NCI-H2196 (cell line): ENCODE measurements at regions not wholly inside any gene's neighbourhood (a gene's known extent, or its start where the extent isn't known, plus 50 kb on each side); places are given as distances from the start of the nearest gene placed in this dataset.
"Not testable (repeated sequence)": the region's sequence is repeated elsewhere in the genome, so short reads cannot be mapped to it uniquely, and the experiment has no call there.

Source experiments
- DNase-seq: peaks from one replicate; lab custom pipeline; 2025; ENCODE audit not compliant: unreplicated experiment; lab: John Stamatoyannopoulos, UW

DNA sequence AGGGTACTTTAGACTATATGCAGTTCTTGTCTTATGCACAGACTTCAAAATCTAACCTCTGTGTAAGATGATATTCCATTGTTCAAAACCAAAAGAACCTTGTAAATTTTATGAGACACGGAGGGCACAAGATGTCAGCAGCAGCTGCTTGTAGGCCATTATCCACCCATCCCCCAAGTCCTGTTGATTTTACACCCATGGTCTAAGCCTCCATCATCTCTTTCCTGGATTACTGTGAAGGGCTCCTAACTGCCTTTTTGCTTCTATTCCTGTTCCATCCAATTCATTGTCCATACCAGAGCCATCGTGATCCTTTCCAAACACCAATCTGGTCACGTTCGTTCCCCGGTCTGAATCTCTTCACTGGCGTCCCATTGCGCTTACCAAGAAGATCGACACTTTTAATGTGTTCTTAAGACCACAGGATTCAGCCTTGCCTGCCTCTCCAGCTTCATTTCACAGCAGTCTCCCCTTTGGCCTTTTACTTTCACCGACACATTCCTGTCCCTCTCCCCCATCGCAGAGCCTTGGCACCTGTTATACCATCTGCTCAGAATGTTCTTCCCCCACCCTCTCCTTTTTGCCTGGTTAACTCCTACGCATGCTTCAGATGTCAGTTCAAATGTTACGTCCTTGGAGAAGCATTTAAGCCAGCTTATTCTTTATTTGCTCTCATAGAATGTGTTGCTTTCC is 107.3 kb upstream of the POU3F1 start:
- DNase-seq: no peak

DNA sequence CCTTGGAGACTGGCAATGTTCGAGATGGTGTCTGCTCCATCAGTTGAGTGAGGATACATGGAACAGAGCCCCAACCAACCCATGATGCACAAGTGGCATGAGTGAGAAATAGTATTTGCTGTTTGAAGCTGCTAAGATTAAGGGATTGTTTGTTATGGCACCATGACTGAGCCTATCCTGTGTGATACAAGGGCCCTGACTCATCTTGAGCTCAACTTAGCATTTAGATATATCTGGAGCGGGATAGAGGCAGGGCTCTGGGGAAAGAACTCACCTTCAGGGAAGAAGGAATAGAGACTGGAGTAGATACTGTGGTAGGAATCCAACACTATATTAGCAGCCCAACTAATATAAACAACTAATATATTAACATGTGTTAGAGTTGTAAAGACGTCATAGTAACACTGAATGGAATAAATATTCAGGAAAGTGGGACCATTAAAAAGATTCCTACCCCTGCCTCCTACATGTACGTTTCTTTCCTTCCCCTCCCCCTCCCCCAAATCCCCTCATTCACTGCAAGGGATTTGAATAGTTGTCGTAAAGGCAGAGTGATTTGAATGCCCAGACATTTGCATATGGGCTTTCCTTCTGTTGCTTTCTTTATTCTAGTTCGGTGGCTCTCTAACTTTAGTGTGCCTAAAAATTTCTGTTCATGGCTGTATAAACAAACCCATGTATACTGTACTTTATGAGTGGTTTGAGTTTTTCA is 106.6 kb upstream of the POU3F1 start:
- DNase-seq: no peak

- DNase-seq: no peak
Measured at GRCh38 chr1:38152351-38153065, 105.9 kb upstream of the POU3F1 start.

DNA sequence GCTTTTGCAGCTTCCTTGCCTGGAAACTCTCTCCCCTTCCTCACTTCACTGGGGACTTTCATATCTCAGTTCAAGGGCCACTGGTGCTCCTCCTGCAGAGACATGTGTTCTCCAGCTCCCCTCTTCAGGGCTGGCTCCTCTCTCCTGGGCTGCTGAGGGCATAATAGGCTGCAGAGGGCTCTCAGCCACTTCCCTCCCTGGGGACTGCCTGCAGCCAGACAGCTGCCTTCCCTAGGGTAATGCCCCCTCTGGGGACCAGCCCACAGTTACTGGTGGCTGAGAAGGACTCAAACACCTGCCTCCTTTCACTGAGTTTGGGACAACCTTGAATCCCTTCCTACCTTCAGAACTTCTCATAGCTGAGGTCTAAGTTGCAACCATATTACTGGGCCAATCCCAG is 104.8 kb upstream of the POU3F1 start:
- DNase-seq: no peak

DNA sequence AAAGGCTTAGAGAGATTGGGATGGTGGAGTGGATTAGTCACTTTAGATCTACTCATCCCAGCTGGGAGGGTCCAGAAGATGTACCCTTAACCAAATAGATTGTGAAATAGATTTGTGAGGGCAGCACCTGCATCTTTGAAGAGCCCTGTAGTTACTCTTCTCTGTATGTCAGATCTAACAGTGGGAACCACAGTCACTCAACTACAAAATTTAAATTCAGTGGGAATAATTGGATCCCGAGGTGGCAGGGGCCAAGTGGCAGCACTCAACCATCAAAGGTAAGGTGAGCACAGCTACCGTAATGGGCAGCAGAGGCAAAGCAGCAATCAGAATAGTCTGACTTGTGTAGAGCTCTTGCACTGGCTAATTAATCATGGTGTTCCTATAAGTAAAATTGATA is 99.5 kb upstream of the POU3F1 start:
- not testable (repeated sequence) for DNase-seq

DNA sequence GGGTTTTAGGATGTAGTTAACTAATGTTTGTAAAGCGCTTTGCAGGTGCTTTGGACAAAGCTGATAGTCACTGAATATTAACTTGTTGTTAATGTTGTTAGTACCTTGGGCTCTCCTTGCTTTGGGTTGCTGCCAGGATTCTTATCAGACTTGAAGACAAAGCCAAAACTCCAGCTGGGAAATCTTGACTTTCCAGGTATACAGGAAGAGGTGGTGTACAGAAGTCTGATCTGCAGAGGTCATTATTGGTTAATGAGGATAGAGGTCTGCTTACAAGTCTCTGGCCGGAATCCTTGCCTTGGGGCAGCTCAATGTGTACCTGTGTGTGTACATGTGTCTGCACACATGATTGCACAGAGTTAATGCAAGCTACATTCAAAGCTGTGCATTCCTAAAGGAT is 96.0 kb upstream of the POU3F1 start:
- DNase-seq: no peak

DNA sequence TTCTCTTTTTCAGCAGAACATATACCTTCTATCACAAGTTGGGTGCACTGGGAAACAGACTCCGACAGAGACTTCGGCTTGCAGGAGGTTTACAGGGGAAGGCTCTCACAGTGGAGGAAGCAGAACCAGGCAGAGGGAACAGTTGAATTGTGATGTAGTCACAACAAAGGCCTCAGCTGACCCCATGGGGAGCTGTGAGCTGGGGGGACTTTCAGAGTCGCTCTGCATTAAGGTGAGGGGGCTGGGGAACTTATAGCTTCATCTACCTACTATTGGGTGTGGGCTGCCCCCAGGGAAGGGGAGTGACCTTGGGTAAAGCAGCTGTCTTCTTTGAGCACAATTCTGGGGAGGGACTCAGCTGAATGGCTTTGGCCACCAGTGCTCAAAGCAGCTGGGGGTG is 94.9 kb upstream of the POU3F1 start:
- no peak for DNase-seq

DNA sequence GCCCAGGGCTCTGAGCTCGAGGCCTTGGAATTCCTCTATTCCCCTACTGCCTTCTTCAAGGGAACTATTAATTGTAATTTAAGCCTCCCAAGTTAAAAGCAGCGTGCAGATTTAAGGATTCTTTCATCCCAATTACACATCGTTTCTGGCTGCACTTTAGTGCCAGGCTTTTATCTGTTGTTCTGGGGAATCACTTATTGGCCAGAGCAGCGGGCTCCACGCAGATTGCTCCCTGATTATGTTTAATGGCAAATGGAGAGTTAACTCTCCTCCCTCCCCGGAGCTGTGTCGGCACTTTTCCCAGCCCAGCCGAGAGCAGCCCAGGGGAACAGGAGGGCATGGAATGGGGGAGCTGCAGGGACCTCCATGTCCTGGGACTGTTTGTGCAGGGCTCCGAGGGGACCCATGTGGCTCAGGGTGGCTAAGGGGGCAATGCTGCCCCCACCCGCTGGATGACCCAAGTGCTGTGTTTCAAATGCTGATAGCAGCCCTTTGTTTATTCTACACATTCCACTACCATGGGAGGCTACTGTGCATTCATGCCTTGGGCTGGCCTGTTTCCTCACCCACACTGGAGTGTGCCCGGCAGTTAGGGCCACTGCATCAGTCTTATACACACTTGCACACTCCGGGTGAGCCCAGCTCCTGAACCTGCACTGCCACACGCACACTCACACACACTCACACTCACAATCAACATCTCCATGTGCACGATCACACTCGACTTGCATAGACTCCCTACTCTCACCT is 93.3 kb upstream of the POU3F1 start:
- DNase-seq: no peak

GRCh38 chr1:38138498-38139233 is 92.1 kb upstream of the POU3F1 start:
- peak; percentile 82 for DNase-seq

- no peak for DNase-seq
Measured at GRCh38 chr1:38137164-38137563, 90.6 kb upstream of the POU3F1 start.

DNA sequence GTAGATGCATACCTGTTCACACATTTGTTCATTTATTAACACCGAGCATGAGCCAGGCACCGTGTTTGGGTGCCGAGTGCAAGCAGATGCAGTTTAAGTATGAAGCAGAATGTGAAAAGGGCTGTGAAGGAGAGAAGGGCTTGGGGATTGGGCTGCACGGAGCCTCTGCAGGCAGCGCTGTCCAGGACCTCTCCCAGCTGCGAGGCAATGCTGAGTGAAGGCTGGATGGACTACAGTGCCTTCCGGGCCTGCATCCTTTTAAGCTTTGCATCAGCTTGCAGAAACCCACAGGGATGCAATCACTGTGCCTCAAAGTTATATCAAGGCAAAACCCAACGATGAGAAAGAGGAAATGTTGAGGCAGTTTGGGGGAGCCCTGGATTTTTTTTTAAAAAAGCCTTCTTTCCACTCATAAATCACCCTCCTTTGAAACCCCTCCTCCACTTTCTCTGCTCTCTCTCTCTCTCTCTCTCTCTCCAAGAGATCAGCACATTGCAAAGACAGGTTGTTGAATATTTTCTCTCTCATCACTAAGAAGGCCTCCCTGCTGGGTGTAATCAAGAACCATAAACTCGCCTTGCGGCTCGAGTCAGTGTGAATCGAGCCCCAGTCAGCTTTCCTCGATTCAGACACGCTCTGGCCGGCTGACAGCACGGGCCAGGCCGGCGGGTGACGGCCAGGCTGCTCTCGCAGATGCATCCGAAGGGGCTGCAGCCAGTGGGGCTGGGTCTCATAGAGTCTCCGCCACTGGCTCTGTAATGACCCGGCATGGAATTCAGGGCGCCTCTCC is 89.2 kb upstream of the POU3F1 start:
- no peak for DNase-seq

DNA sequence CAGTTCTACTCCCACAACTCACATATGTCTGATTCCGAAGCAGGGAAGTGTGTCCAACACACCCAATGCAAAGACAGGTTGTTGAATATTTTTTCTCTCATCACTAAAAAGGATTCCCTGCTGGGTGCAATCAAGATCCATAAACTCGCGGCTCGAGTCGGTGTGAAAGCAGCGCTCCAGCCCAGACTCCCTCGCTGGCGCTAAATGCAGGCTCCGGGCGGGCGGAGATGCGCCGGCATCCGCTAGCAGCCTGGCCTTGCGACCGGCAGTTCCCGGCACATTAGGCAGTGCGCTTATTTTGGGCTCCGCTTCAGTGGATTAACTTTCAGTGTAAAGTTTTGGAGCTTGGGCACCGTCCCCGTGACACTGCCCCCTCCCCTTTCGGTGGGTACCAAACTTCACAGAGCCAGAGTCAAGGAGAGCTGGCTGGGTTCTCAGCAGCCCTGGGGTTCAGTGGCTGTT is 87.7 kb upstream of the POU3F1 start:
- no peak for DNase-seq

DNA sequence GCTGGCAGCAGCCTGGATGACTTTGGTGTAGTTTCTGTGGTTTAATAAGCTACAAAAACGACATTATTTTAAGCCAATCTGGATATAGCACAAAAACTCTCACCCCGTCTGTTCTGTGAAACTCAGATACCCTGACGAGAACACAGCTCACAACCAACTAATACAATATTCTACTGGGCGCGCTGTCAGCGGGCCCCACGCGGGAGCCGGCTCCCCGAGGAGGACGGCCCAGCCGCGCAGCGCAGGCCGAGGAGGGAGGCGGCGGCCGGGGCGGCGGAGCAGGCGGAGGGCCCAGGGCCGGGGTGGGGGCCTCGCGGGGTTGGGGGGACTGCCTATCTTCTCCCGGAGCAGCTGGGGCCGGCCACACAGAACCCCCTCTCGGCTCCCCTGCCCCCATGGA is 87.2 kb upstream of the POU3F1 start:
- no peak for DNase-seq

- DNase-seq: no peak
Measured at GRCh38 chr1:38133304-38133703, 86.7 kb upstream of the POU3F1 start.

DNA sequence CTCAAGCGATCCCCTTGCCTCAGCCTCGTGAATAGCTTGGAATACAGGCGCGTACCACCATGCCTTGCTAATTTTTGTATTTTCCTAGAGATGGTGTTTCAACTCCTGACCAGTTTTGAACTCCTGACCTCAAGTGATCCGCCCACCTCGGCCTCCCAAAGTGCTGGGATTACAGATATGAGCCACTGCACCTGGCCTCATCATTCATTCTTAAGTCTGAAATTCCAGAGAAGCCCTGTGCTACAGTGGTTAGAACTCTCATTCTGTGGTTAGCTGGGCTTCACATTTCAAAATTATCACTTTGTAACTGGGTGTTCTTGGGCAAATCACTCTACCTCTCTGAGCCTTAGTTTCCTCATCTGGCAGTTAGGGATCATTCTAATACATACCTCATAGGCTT is 86.1 kb upstream of the POU3F1 start:
- DNase-seq: no peak

DNA sequence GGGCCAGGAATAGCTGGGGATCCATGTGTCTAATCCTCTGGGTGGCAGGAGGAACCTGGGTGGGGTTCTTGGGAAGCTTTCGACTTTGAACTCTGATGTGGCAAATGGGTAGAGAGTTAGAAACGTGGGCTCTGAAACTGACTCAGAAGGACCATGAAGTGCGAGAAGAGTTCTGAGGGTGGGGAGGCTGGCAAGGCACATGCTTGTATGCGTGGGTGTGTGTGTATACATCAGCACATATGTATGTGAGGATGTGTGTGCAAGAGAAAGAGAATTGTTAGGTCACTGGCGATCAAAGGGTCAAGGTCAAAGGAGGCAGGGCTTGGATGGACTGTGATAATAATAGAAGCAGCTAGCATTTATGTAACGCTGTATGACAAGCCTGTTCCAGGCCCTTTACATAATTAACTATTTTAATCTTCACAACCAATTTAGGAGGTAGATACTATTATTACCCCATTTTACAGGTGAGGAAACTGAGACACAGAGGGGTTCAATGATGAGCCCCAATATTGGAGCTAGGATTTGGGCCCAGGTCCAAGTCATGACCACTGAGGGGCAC is 84.5 kb upstream of the POU3F1 start:
- no peak for DNase-seq

DNA sequence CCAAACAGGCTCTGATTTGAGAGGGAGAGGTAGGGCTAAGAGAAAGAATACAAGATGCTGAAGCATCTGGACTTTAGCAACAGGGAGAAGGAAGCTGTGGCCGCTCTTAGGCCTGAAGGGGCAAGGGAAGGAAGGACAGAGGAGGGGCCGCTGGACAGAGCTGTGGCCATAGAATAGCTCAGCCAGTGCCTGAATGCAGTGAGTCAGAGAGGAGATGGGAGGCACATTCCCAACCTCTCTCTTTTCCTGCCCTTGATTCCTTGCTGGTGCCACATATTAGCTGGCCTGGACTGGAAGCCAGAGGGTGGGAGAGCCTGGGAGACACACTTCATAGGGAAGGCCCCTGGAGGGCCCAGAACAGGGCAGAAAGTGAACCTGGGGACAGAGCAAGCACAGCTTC is 83.4 kb upstream of the POU3F1 start:
- DNase-seq: no peak

DNA sequence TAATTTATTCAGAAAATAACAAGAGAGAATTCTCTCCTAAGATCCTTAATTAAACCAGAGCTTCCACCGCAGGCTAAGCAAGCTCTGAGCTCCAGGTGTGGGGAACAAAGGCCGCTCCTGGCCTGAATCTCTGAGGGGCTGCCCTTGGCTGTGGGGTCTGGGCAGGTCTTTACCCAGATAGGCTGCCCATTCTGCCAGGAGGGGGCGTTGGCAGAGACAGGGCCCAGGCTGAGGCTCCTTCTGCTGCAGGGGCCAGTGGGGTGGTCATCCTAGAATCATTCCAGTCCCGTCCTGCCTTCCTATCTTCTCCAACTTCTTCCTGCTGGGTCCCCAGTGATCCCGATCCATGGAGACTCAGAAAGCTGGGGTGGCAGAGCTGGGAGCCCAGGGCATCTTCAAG is 82.9 kb upstream of the POU3F1 start:
- no peak for DNase-seq

DNA sequence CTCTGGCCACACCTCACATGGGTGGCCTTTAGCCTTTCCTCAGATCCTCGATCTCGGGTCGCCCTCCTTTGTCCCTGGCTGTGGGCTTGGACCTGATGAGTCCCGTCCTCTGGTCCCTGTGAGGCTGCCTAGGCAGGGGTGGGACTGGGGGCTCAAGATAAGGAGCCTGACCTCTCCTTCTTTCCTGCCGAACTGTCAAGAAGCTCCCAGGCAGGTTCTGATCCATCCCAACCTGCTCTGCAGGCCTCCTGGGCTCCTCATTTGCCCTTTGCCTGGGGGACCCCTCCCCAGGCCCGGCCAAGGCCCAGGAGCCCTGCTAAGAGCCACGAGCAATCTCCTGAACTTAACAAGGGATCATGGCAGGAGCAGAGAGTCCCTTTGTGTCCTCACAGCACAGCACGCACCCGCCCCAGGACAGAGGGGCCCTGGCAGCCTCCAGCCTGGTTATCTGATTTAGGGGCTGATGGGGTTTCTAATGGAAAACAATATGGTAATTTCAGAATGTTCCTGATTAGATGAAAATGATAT is 82.4 kb upstream of the POU3F1 start:
- no peak for DNase-seq
